HEK293 (cell line): ENCODE measurements at regions not wholly inside any gene's neighbourhood (a gene's known extent, or its start where the extent isn't known, plus 50 kb on each side); places are given as distances from the start of the nearest gene placed in this dataset.

Source experiments
- CTCF ChIA-PET: fragments of 350-600 bp; formaldehyde crosslinking; extraction: SDS; loops from one replicate; lab custom pipeline; 2021; ENCODE audit warnings: antibody characterized with exemption; lab: Yijun Ruan, JAX
- POLR2A ChIA-PET: fragments of 300-600 bp; formaldehyde crosslinking; extraction: SDS; loops from one replicate; lab custom pipeline; 2020; ENCODE audit warnings: antibody characterized with exemption, inconsistent platforms; lab: Yijun Ruan, JAX
- H3K27ac ChIP-seq: fragments of 200-500 bp; sonication (Bioruptor generic); 2 replicates; pipeline ENCODE4 v1.5.1; 2014; ENCODE audit warnings: low read depth, low read length, control low read depth, inconsistent platforms; ENCODE audit errors: extremely low read depth
- H3K36me3 ChIP-seq, 2 experiments: fragments of 200-500 bp in 1 of 2; sonication (Bioruptor generic) in 1 of 2; 1 replicate in 1 of 2; 2 replicates in 1 of 2; pipeline ENCODE4 v1.5.1; 2014 to 2017; ENCODE audit warnings: inconsistent platforms in 2 of 2, low read length in 2 of 2; ENCODE audit not compliant: control insufficient read depth in 2 of 2, insufficient read depth in 1 of 2
- H3K4me1 ChIP-seq: fragments of 200-500 bp; sonication (Bioruptor generic); 2 replicates; pipeline ENCODE4 v1.5.1; 2014; ENCODE audit warnings: mild to moderate bottlenecking, low read length, inconsistent platforms; ENCODE audit not compliant: control insufficient read depth, insufficient read depth
- H3K4me3 ChIP-seq: 2 replicates; pipeline ENCODE4 v1.5.1; 2011; ENCODE audit warnings: low read depth, mild to moderate bottlenecking, control low read depth, low read length, moderate library complexity
- H3K9me3 ChIP-seq: fragments of 200-500 bp; sonication (Bioruptor generic); 2 replicates; pipeline ENCODE4 v1.5.1; 2014; ENCODE audit warnings: low read depth, low read length, inconsistent platforms; ENCODE audit not compliant: control insufficient read depth, insufficient read depth
- FEZF1 ChIP-seq: fragments of 450-650 bp; formaldehyde crosslinking; IDR thresholded peaks from 2 replicates; pipeline ENCODE4 v1.5.1; 2016; ENCODE audit warnings: missing biosample characterization, missing genetic modification characterization
- IKZF3 ChIP-seq: fragments of 450-650 bp; IDR thresholded peaks from 2 replicates; pipeline ENCODE4 v1.5.0; 2018; ENCODE audit warnings: missing biosample characterization, mild to moderate bottlenecking, missing genetic modification characterization, moderate library complexity
- MZF1 ChIP-seq: fragments of 450-650 bp; formaldehyde crosslinking; IDR thresholded peaks from 2 replicates; pipeline ENCODE4 v1.5.1; 2017; ENCODE audit warnings: missing biosample characterization, missing genetic modification characterization, borderline replicate concordance
- OSR2 ChIP-seq: fragments of 450-650 bp; formaldehyde crosslinking; IDR thresholded peaks from 2 replicates; pipeline ENCODE4 v1.5.1; 2016; ENCODE audit warnings: missing biosample characterization, missing genetic modification characterization
- PATZ1 ChIP-seq: fragments of 450-650 bp; formaldehyde crosslinking; IDR thresholded peaks from 2 replicates; pipeline ENCODE4 v1.5.1; 2016; ENCODE audit warnings: missing biosample characterization, missing genetic modification characterization
- PRDM10 ChIP-seq: fragments of 450-650 bp; formaldehyde crosslinking; IDR thresholded peaks from 2 replicates; pipeline ENCODE4 v1.5.1; 2016; ENCODE audit warnings: missing biosample characterization, missing genetic modification characterization
- PRDM4 ChIP-seq: fragments of 450-650 bp; formaldehyde crosslinking; IDR thresholded peaks from 2 replicates; pipeline ENCODE4 v1.5.1; 2017; ENCODE audit warnings: missing biosample characterization, missing genetic modification characterization
- SCRT2 ChIP-seq: fragments of 450-650 bp; formaldehyde crosslinking; IDR thresholded peaks from 2 replicates; pipeline ENCODE4 v1.5.1; 2016; ENCODE audit warnings: missing biosample characterization, missing genetic modification characterization
- TRIM28 ChIP-seq: IDR thresholded peaks from 2 replicates; pipeline ENCODE4 v1.6.1; 2011; ENCODE audit warnings: low read length, control low read depth, borderline replicate concordance
- WT1 ChIP-seq: fragments of 450-650 bp; formaldehyde crosslinking; IDR thresholded peaks from 2 replicates; pipeline ENCODE4 v1.5.1; 2016; ENCODE audit warnings: missing biosample characterization, missing genetic modification characterization
- YY1 ChIP-seq: fragments of 450-650 bp; formaldehyde crosslinking; IDR thresholded peaks from 2 replicates; pipeline ENCODE4 v1.5.1; 2018; ENCODE audit warnings: missing biosample characterization, missing genetic modification characterization
- ZFP37 ChIP-seq: fragments of 450-650 bp; formaldehyde crosslinking; IDR thresholded peaks from 2 replicates; pipeline ENCODE4 v1.5.1; 2016; ENCODE audit warnings: missing biosample characterization, missing genetic modification characterization
- ZNF391 ChIP-seq: fragments of 450-650 bp; formaldehyde crosslinking; IDR thresholded peaks from 2 replicates; pipeline ENCODE4 v1.5.1; 2016; ENCODE audit warnings: low read depth, missing biosample characterization, missing genetic modification characterization, borderline replicate concordance
- ZNF416 ChIP-seq: fragments of 450-650 bp; formaldehyde crosslinking; IDR thresholded peaks from 2 replicates; pipeline ENCODE4 v1.5.1; 2016; ENCODE audit warnings: missing biosample characterization, missing genetic modification characterization
- ZNF518A ChIP-seq: fragments of 450-650 bp; formaldehyde crosslinking; conservative IDR thresholded peaks from 2 replicates; pipeline ENCODE4 v1.5.1; 2016; ENCODE audit warnings: low read depth, missing biosample characterization, missing genetic modification characterization
- ZNF521 ChIP-seq: fragments of 450-650 bp; formaldehyde crosslinking; IDR thresholded peaks from 2 replicates; pipeline ENCODE4 v1.5.1; 2017; ENCODE audit warnings: missing biosample characterization, mild to moderate bottlenecking, missing genetic modification characterization
- ZNF560 ChIP-seq: fragments of 450-650 bp; formaldehyde crosslinking; IDR thresholded peaks from 2 replicates; pipeline ENCODE4 v1.5.1; 2017; ENCODE audit warnings: missing biosample characterization, missing genetic modification characterization, borderline replicate concordance
- ZNF600 ChIP-seq: fragments of 450-650 bp; formaldehyde crosslinking; IDR thresholded peaks from 2 replicates; pipeline ENCODE4 v1.5.1; 2016; ENCODE audit warnings: missing biosample characterization, missing genetic modification characterization
- ZNF623 ChIP-seq: fragments of 450-650 bp; formaldehyde crosslinking; IDR thresholded peaks from 2 replicates; pipeline ENCODE4 v1.5.1; 2016; ENCODE audit warnings: missing biosample characterization, missing genetic modification characterization
- ZNF664 ChIP-seq: fragments of 450-650 bp; formaldehyde crosslinking; IDR thresholded peaks from 2 replicates; pipeline ENCODE4 v1.5.1; 2016; ENCODE audit warnings: missing biosample characterization, missing genetic modification characterization
- ZNF670 ChIP-seq: fragments of 450-650 bp; formaldehyde crosslinking; IDR thresholded peaks from 2 replicates; pipeline ENCODE4 v1.5.1; 2016; ENCODE audit warnings: missing biosample characterization, missing genetic modification characterization, low read depth
- ZSCAN30 ChIP-seq: fragments of 450-650 bp; IDR thresholded peaks from 2 replicates; pipeline ENCODE4 v1.5.1; 2018; ENCODE audit warnings: missing biosample characterization, mild to moderate bottlenecking, missing genetic modification characterization, moderate library complexity
- TF ChIP-seq, protein P1 (sequence below): fragments of 450-650 bp; formaldehyde crosslinking; IDR thresholded peaks from 2 replicates; pipeline ENCODE4 v1.5.1; 2016; ENCODE audit warnings: missing biosample characterization, missing genetic modification characterization

- ChIA-PET CTCF (no interaction called here), POLR2A (no interaction called here)
- H3K4me1 ChIP-seq, result peaks cover 4% of the 10 kb centered on the region
- H3K9me3 ChIP-seq, result no peaks in the 10 kb centered on the region
- no peak overlapping the region for H3K4me3 ChIP-seq
- no peak overlapping the region for H3K27ac ChIP-seq
- no peaks in the 10 kb centered on the region for H3K36me3 ChIP-seq
- TF ChIP-seq ZNF664 (tag by site-specific recombination), result no peak
- 0 out of 2 replicates have a peak, but pooled peaks have one; percentile 45 for TF ChIP-seq IKZF3 (tag by site-specific recombination)
- no peak for TF ChIP-seq ZNF416 (tag by site-specific recombination)
- no peak for TF ChIP-seq ZNF560 (tag by site-specific recombination)
- no peak for TF ChIP-seq ZSCAN30 (tag by site-specific recombination)
- TF ChIP-seq PATZ1, result 0 out of 2 replicates have a peak, but pooled peaks have one; percentile 43
- no peak for TF ChIP-seq ZNF518A (tag by site-specific recombination)
- peak; percentile 43 for TF ChIP-seq WT1 (tag by site-specific recombination)
- TF ChIP-seq MZF1 (tag by site-specific recombination), result 0 out of 2 replicates have a peak, but pooled peaks have one; percentile 32
- TF ChIP-seq, protein P1, sequence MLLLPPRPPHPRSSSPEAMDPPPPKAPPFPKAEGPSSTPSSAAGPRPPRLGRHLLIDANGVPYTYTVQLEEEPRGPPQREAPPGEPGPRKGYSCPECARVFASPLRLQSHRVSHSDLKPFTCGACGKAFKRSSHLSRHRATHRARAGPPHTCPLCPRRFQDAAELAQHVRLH, result peak; percentile 67; the same call in 1 of the 2 replicates
- TF ChIP-seq YY1 (tag by site-specific recombination), result no peak
- TF ChIP-seq ZNF670 (tag by site-specific recombination), result no peak
- no peak for TF ChIP-seq ZNF391 (tag by site-specific recombination)
- peak; percentile 96 for TF ChIP-seq FEZF1
- TF ChIP-seq SCRT2, result no peak
- TF ChIP-seq ZFP37 (tag by site-specific recombination), result no peak
- no peak for TF ChIP-seq ZNF600 (tag by site-specific recombination)
- TF ChIP-seq PRDM10 (tag by site-specific recombination), result peak; percentile 61
- TF ChIP-seq ZNF623 (tag by site-specific recombination), result no peak
- peak; percentile 44 for TF ChIP-seq PRDM4 (tag by site-specific recombination)
- TF ChIP-seq OSR2 (tag by site-specific recombination), result peak; percentile 61
- no peak for TF ChIP-seq ZNF521 (tag by site-specific recombination)
- peak; percentile 80 for TF ChIP-seq TRIM28
These were observed 263.0 kb downstream of the EBLN2 start for GRCh38 chr3:73324203-73325155.
